Activated naive CD8-positive, alpha-beta T cell treated with anti-CD3 and anti-CD28 coated beads, Interleukin-2, amount 50 U/mL, for 24 hours (primary cell): ENCODE measurements at regions not wholly inside any gene's neighbourhood (a gene's known extent, or its start where the extent isn't known, plus 50 kb on each side); places are given as distances from the start of the nearest gene placed in this dataset.

Experiments used
- ATAC-seq: fragments of 150-1000 bp; cut with Tn5 transposase; one replicate; pipeline ENCODE4 v1.10.0; 2021
- DNase-seq: peaks from one replicate; pipeline ENCODE4 v3.0.0; 2021
- H3K27ac Mint-ChIP-seq: one replicate; pipeline ENCODE4 v1.8.0; 2021; ENCODE audit warnings: mild to moderate bottlenecking, mixed read lengths
- H3K27me3 Mint-ChIP-seq: one replicate; pipeline ENCODE4 v1.8.0; 2021; ENCODE audit warnings: mixed read lengths
- H3K36me3 Mint-ChIP-seq: one replicate; pipeline ENCODE4 v1.8.0; 2021; ENCODE audit warnings: low read depth, mixed read lengths
- H3K4me1 Mint-ChIP-seq: one replicate; pipeline ENCODE4 v1.8.0; 2021; ENCODE audit warnings: mixed read lengths
- H3K4me3 Mint-ChIP-seq: one replicate; pipeline ENCODE4 v1.8.0; 2021; ENCODE audit warnings: mild to moderate bottlenecking, moderate library complexity, mixed read lengths
- H3K9me3 Mint-ChIP-seq: one replicate; pipeline ENCODE4 v1.8.0; 2021; ENCODE audit warnings: mixed read lengths

GRCh38 chr1:14194511-14194910, 404.0 kb upstream of the KAZN start:
- Mint-ChIP-seq H3K27ac (no peak overlapping the region), H3K4me1 (no peaks in the 10 kb centered on the region), H3K27me3 (peaks cover 3% of the 10 kb centered on the region), H3K4me3 (no peak overlapping the region), H3K9me3 (no peaks in the 10 kb centered on the region), H3K36me3 (no peaks in the 10 kb centered on the region)
- ATAC-seq (no peak), DNase-seq (no peak)

- H3K27me3 Mint-ChIP-seq: no peaks in the 10 kb centered on the region
- H3K36me3 Mint-ChIP-seq: no peaks in the 10 kb centered on the region
- no peaks in the 10 kb centered on the region for H3K4me1 Mint-ChIP-seq
- DNase-seq: no peak
- H3K4me3 Mint-ChIP-seq: no peak overlapping the region
- no peak overlapping the region for H3K27ac Mint-ChIP-seq
- peaks cover 4% of the 10 kb centered on the region for H3K9me3 Mint-ChIP-seq
- ATAC-seq: no peak
These were observed 393.4 kb upstream of the KAZN start for GRCh38 chr1:14205066-14205465.

GRCh38 chr1:14215151-14215550, 383.3 kb upstream of the KAZN start:
- ATAC-seq: no peak
- Mint-ChIP-seq H3K4me3 (no peak overlapping the region), H3K9me3 (peaks cover 16% of the 10 kb centered on the region), H3K27ac (no peak overlapping the region), H3K27me3 (peaks cover 3% of the 10 kb centered on the region), H3K36me3 (no peaks in the 10 kb centered on the region), H3K4me1 (no peaks in the 10 kb centered on the region)
- DNase-seq: no peak

- ATAC-seq (no peak), DNase-seq (no peak)
- Mint-ChIP-seq H3K4me1 (no peaks in the 10 kb centered on the region), H3K9me3 (peaks cover 14% of the 10 kb centered on the region), H3K27ac (no peak overlapping the region), H3K36me3 (no peaks in the 10 kb centered on the region), H3K27me3 (peaks cover 3% of the 10 kb centered on the region), H3K4me3 (no peak overlapping the region)
These were observed 381.1 kb upstream of the KAZN start for GRCh38 chr1:14217384-14217783.

GRCh38 chr1:14220324-14220723, 378.2 kb upstream of the KAZN start:
- H3K4me1 Mint-ChIP-seq: no peaks in the 10 kb centered on the region
- H3K4me3 Mint-ChIP-seq: no peak overlapping the region
- no peak overlapping the region for H3K27ac Mint-ChIP-seq
- H3K36me3 Mint-ChIP-seq: no peaks in the 10 kb centered on the region
- ATAC-seq (no peak), DNase-seq (no peak)
- peaks cover 14% of the 10 kb centered on the region for H3K9me3 Mint-ChIP-seq
- H3K27me3 Mint-ChIP-seq: peaks cover 3% of the 10 kb centered on the region

- Mint-ChIP-seq H3K27me3 (peaks cover 3% of the 10 kb centered on the region), H3K36me3 (no peaks in the 10 kb centered on the region), H3K9me3 (peaks cover 14% of the 10 kb centered on the region), H3K27ac (no peak overlapping the region), H3K4me1 (no peaks in the 10 kb centered on the region), H3K4me3 (no peak overlapping the region)
- DNase-seq: no peak
- ATAC-seq: no peak
These were observed 377.7 kb upstream of the KAZN start for GRCh38 chr1:14220811-14221210.

- no peak overlapping the region for H3K4me3 Mint-ChIP-seq
- H3K27me3 Mint-ChIP-seq: peaks cover 6% of the 10 kb centered on the region
- DNase-seq (no peak), ATAC-seq (no peak)
- H3K36me3 Mint-ChIP-seq: no peaks in the 10 kb centered on the region
- H3K9me3 Mint-ChIP-seq: peaks cover 6% of the 10 kb centered on the region
- no peaks in the 10 kb centered on the region for H3K4me1 Mint-ChIP-seq
- no peak overlapping the region for H3K27ac Mint-ChIP-seq
These were observed 376.4 kb upstream of the KAZN start for GRCh38 chr1:14222086-14222485.

- H3K27ac Mint-ChIP-seq: no peak overlapping the region
- H3K9me3 Mint-ChIP-seq: no peaks in the 10 kb centered on the region
- DNase-seq: no peak
- H3K4me1 Mint-ChIP-seq: no peaks in the 10 kb centered on the region
- no peaks in the 10 kb centered on the region for H3K36me3 Mint-ChIP-seq
- H3K27me3 Mint-ChIP-seq: peaks cover 6% of the 10 kb centered on the region
- ATAC-seq: no peak
- no peak overlapping the region for H3K4me3 Mint-ChIP-seq
These were observed 369.8 kb upstream of the KAZN start for GRCh38 chr1:14228677-14229076.

- H3K4me3 Mint-ChIP-seq: no peak overlapping the region
- no peaks in the 10 kb centered on the region for H3K4me1 Mint-ChIP-seq
- H3K27ac Mint-ChIP-seq: no peak overlapping the region
- no peaks in the 10 kb centered on the region for H3K9me3 Mint-ChIP-seq
- no peaks in the 10 kb centered on the region for H3K36me3 Mint-ChIP-seq
- ATAC-seq (no peak), DNase-seq (no peak)
- no peaks in the 10 kb centered on the region for H3K27me3 Mint-ChIP-seq
These were observed 365.0 kb upstream of the KAZN start for GRCh38 chr1:14233510-14233909.

- H3K4me3 Mint-ChIP-seq: no peak overlapping the region
- no peak overlapping the region for H3K27ac Mint-ChIP-seq
- DNase-seq: no peak
- ATAC-seq: no peak
- H3K4me1 Mint-ChIP-seq: no peaks in the 10 kb centered on the region
- no peaks in the 10 kb centered on the region for H3K27me3 Mint-ChIP-seq
- no peaks in the 10 kb centered on the region for H3K36me3 Mint-ChIP-seq
- no peaks in the 10 kb centered on the region for H3K9me3 Mint-ChIP-seq
These were observed 362.4 kb upstream of the KAZN start for GRCh38 chr1:14236097-14236496.

GRCh38 chr1:14238472-14239307, 359.8 kb upstream of the KAZN start:
- DNase-seq (no peak), ATAC-seq (no peak)
- Mint-ChIP-seq H3K4me1 (no peaks in the 10 kb centered on the region), H3K36me3 (no peaks in the 10 kb centered on the region), H3K27me3 (no peaks in the 10 kb centered on the region), H3K27ac (no peak overlapping the region), H3K4me3 (no peak overlapping the region), H3K9me3 (no peaks in the 10 kb centered on the region)

- Mint-ChIP-seq H3K9me3 (no peaks in the 10 kb centered on the region), H3K27me3 (no peaks in the 10 kb centered on the region), H3K4me1 (no peaks in the 10 kb centered on the region), H3K36me3 (no peaks in the 10 kb centered on the region), H3K4me3 (no peak overlapping the region), H3K27ac (no peak overlapping the region)
- ATAC-seq: no peak
- DNase-seq: no peak
These were observed 358.2 kb upstream of the KAZN start for GRCh38 chr1:14240265-14240664.

- no peaks in the 10 kb centered on the region for H3K36me3 Mint-ChIP-seq
- ATAC-seq (no peak), DNase-seq (no peak)
- no peak overlapping the region for H3K4me3 Mint-ChIP-seq
- no peaks in the 10 kb centered on the region for H3K9me3 Mint-ChIP-seq
- no peaks in the 10 kb centered on the region for H3K4me1 Mint-ChIP-seq
- H3K27me3 Mint-ChIP-seq: no peaks in the 10 kb centered on the region
- H3K27ac Mint-ChIP-seq: no peak overlapping the region
These were observed 356.4 kb upstream of the KAZN start for GRCh38 chr1:14242123-14242522.

GRCh38 chr1:14242870-14243269, 355.6 kb upstream of the KAZN start:
- Mint-ChIP-seq H3K4me1 (no peaks in the 10 kb centered on the region), H3K4me3 (no peak overlapping the region), H3K27me3 (no peaks in the 10 kb centered on the region), H3K9me3 (no peaks in the 10 kb centered on the region), H3K36me3 (no peaks in the 10 kb centered on the region), H3K27ac (no peak overlapping the region)
- ATAC-seq: no peak
- no peak for DNase-seq

GRCh38 chr1:14245954-14246353, 352.5 kb upstream of the KAZN start:
- no peaks in the 10 kb centered on the region for H3K27me3 Mint-ChIP-seq
- no peak overlapping the region for H3K4me3 Mint-ChIP-seq

GRCh38 chr1:14246471-14246870, 352.0 kb upstream of the KAZN start:
- no peaks in the 10 kb centered on the region for H3K9me3 Mint-ChIP-seq
- DNase-seq (no peak), ATAC-seq (no peak)
- peaks cover 2% of the 10 kb centered on the region for H3K27me3 Mint-ChIP-seq
- H3K4me3 Mint-ChIP-seq: no peak overlapping the region
- H3K36me3 Mint-ChIP-seq: no peaks in the 10 kb centered on the region
- no peak overlapping the region for H3K27ac Mint-ChIP-seq
- no peaks in the 10 kb centered on the region for H3K4me1 Mint-ChIP-seq

More at GRCh38 chr1:14245954-14246353, 352.5 kb upstream of the KAZN start:
- Mint-ChIP-seq H3K9me3 (no peaks in the 10 kb centered on the region), H3K36me3 (no peaks in the 10 kb centered on the region), H3K27ac (no peak overlapping the region), H3K4me1 (no peaks in the 10 kb centered on the region)
- DNase-seq: no peak
- ATAC-seq: no peak
